RWPE1 (cell line): ENCODE measurements at regions not wholly inside any gene's neighbourhood (a gene's known extent, or its start where the extent isn't known, plus 50 kb on each side); places are given as distances from the start of the nearest gene placed in this dataset.
"Not testable (repeated sequence)": the region's sequence is repeated elsewhere in the genome, so short reads cannot be mapped to it uniquely, and the experiment has no call there.

Experiments
- CTCF ChIA-PET: fragments of 350-600 bp; sonication (Branson Sonifier 250); formaldehyde crosslinking; extraction: SDS; loops from one replicate; lab custom pipeline; 2021; lab: Yijun Ruan, JAX
- POLR2A ChIA-PET: fragments of 400-600 bp; formaldehyde crosslinking; extraction: SDS; loops from one replicate; lab custom pipeline; 2020; ENCODE audit warnings: antibody characterized with exemption; ENCODE audit not compliant: low non-redundant PET; lab: Yijun Ruan, JAX
- DNase-seq: peaks from one replicate; pipeline ENCODE4 v3.0.0; 2012; ENCODE audit warnings: low spot score
- H3K27ac ChIP-seq: fragments of 450-650 bp; 2 replicates; pipeline ENCODE4 v1.5.1; 2017
- CTCF ChIP-seq: fragments of 450-650 bp; conservative IDR thresholded peaks from 2 replicates; pipeline ENCODE4 v1.5.1; 2017; ENCODE audit warnings: low read depth, mild to moderate bottlenecking

GRCh38 chr18:62637807-62638687 lies 77.3 kb upstream of the PHLPP1 start:
- ChIA-PET CTCF (interaction anchor here (0.6 to 1.2 kb wide), 3 partner anchors 14 to 77 kb away, joined by 3 read pairs; partner anchors contain the start of gene PHLPP1), POLR2A (no interaction called here)
- no peak overlapping the region for H3K27ac ChIP-seq
- no peak for TF ChIP-seq CTCF
- no peak for DNase-seq

- no peak for TF ChIP-seq CTCF
- DNase-seq, result no peak
- ChIA-PET POLR2A (no interaction called here), CTCF (interaction anchor here (0.6 kb wide), 1 partner anchor 9 kb away, joined by 3 read pairs; no protein-coding TSS in a partner anchor)
- no peak overlapping the region for H3K27ac ChIP-seq
These were observed 72.2 kb upstream of the PHLPP1 start for GRCh38 chr18:62643181-62643580.

- DNase-seq, result no peak
- TF ChIP-seq CTCF, result no peak
- ChIA-PET CTCF (no interaction called here), POLR2A (no interaction called here)
- H3K27ac ChIP-seq, result no peak overlapping the region
These were observed 70.6 kb upstream of the PHLPP1 start for GRCh38 chr18:62644773-62645172.

- TF ChIP-seq CTCF, result no peak
- no peak for DNase-seq
These were observed 68.2 kb upstream of the PHLPP1 start for GRCh38 chr18:62647179-62647578.

GRCh38 chr18:62648045-62648678 lies 67.2 kb upstream of the PHLPP1 start:
- no peak for DNase-seq
- CTCF ChIA-PET, result interaction anchor here (0.7 kb wide), 1 partner anchor 334 kb away, joined by 3 read pairs; no protein-coding TSS in a partner anchor
- TF ChIP-seq CTCF, result no peak
- POLR2A ChIA-PET, result no interaction called here
- no peak overlapping the region for H3K27ac ChIP-seq

More at GRCh38 chr18:62647179-62647578, 68.2 kb upstream of the PHLPP1 start:
- ChIA-PET POLR2A (no interaction called here), CTCF (interaction anchor here (0.7 kb wide), 1 partner anchor 63 kb away, joined by 3 read pairs; no protein-coding TSS in a partner anchor)
- H3K27ac ChIP-seq, result no peak overlapping the region

- ChIA-PET POLR2A (no interaction called here), CTCF (interaction anchor here (0.6 to 1.3 kb wide), 2 partner anchors 8 to 13 kb away, joined by 3 read pairs; no protein-coding TSS in a partner anchor)
- no peak for DNase-seq
- no peak for TF ChIP-seq CTCF
- no peak overlapping the region for H3K27ac ChIP-seq
These were observed 63.9 kb upstream of the PHLPP1 start for GRCh38 chr18:62651276-62652056.

GRCh38 chr18:62652057-62652629 lies 63.2 kb upstream of the PHLPP1 start:
- DNase-seq, POLR2A ChIA-PET, H3K27ac ChIP-seq: not testable (repeated sequence)
- CTCF ChIA-PET, result interaction anchor here (0.6 to 1.3 kb wide), 2 partner anchors 9 to 14 kb away, joined by 3 read pairs; no protein-coding TSS in a partner anchor
